GM12875 (cell line): ENCODE measurements at regions not wholly inside any gene's neighbourhood (a gene's known extent, or its start where the extent isn't known, plus 50 kb on each side); places are given as distances from the start of the nearest gene placed in this dataset.
"Not testable (repeated sequence)": the region's sequence is repeated elsewhere in the genome, so short reads cannot be mapped to it uniquely, and the experiment has no call there.

Source experiments
- H3K4me3 ChIP-seq: one replicate; pipeline ENCODE4 v1.5.1; 2011; ENCODE audit warnings: low read depth, low read length, control low read depth
- CTCF ChIP-seq: IDR thresholded peaks from 2 replicates; pipeline ENCODE4 v1.5.1; 2011; ENCODE audit warnings: low read depth, mild to moderate bottlenecking, control low read depth, inconsistent platforms, low read length, moderate library complexity, borderline replicate concordance; ENCODE audit not compliant: insufficient read depth

GRCh38 chr2:7686016-7686385, 768.8 kb downstream of the RNF144A start:
- TF ChIP-seq CTCF: no peak
- H3K4me3 ChIP-seq: no peak overlapping the region

- no peak for TF ChIP-seq CTCF
- no peak overlapping the region for H3K4me3 ChIP-seq
These were observed 774.9 kb downstream of the RNF144A start for GRCh38 chr2:7691961-7692656.

- H3K4me3 ChIP-seq: no peak overlapping the region
- no peak for TF ChIP-seq CTCF
These were observed 775.5 kb downstream of the RNF144A start for GRCh38 chr2:7692657-7693161.

- no peak overlapping the region for H3K4me3 ChIP-seq
- TF ChIP-seq CTCF: no peak
These were observed 776.2 kb downstream of the RNF144A start for GRCh38 chr2:7693246-7694075.

GRCh38 chr2:7694076-7694985, 777.1 kb downstream of the RNF144A start:
- no peak overlapping the region for H3K4me3 ChIP-seq
- no peak for TF ChIP-seq CTCF

GRCh38 chr2:7696556-7696955, 779.3 kb downstream of the RNF144A start:
- H3K4me3 ChIP-seq: not testable (repeated sequence)

- no peak overlapping the region for H3K4me3 ChIP-seq
- no peak for TF ChIP-seq CTCF
These were observed 779.8 kb downstream of the RNF144A start for GRCh38 chr2:7697052-7697451.
